Upper lobe of left lung (tissue), 4 donors: ENCODE measurements at regions not wholly inside any gene's neighbourhood (a gene's known extent, or its start where the extent isn't known, plus 50 kb on each side); places are given as distances from the start of the nearest gene placed in this dataset.

Experiments used
- EP300 ChIP-seq, 4 donors: sonication (generic); formaldehyde crosslinking; IDR thresholded peaks; one replicate each; pipeline ENCODE4 v1.5.1; 2017; ENCODE audit warnings: antibody characterized with exemption in 4 of 4, control low read depth in 2 of 4
- POLR2A ChIP-seq, 4 donors: fragments of 450-650 bp; IDR thresholded peaks; one replicate each; pipeline ENCODE4 v1.5.1; 2016 to 2017; ENCODE audit warnings: antibody characterized with exemption in 4 of 4, mild to moderate bottlenecking in 2 of 4
- POLR2AphosphoS5 ChIP-seq, 2 donors: sonication (generic); formaldehyde crosslinking; IDR thresholded peaks; one replicate each; pipeline ENCODE4 v1.5.1; 2017; ENCODE audit warnings: antibody characterized with exemption in 2 of 2
- TF ChIP-seq, protein P1 (sequence below), 6 experiments: fragments of 450-650 bp in 4 of 6; fragments of 200-600 bp in 2 of 6; sonication (generic) in 2 of 6; IDR thresholded peaks; one replicate each; pipeline ENCODE4 v1.5.1; 2016 to 2019; ENCODE audit warnings: antibody characterized with exemption in 6 of 6

DNA sequence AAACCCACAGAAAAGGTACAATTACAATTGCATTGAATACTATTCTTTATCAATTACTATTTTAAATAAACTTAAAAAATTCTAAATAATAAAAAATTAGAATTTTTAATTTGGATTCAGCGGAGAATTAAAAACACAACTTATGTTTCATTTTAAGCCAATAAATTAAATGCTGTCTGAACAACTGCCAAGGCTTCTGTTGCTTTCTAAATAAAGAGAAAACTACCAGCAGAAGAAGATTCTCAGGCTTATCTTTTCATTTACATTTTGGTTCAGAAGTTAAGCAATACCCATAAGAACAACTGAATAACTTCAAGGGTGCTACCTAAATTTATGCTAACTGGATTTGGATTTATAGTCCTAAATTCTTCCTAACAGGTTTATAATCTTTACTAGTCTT is 150.0 kb upstream of the FTMT start:
- TF ChIP-seq POLR2AphosphoS5 (IDR thresholded peaks at IDR 0.05) (no peak), POLR2A (IDR thresholded peaks at IDR 0.05) (no peak), EP300 (IDR thresholded peaks at IDR 0.05) (no peak)
- TF ChIP-seq, protein P1, sequence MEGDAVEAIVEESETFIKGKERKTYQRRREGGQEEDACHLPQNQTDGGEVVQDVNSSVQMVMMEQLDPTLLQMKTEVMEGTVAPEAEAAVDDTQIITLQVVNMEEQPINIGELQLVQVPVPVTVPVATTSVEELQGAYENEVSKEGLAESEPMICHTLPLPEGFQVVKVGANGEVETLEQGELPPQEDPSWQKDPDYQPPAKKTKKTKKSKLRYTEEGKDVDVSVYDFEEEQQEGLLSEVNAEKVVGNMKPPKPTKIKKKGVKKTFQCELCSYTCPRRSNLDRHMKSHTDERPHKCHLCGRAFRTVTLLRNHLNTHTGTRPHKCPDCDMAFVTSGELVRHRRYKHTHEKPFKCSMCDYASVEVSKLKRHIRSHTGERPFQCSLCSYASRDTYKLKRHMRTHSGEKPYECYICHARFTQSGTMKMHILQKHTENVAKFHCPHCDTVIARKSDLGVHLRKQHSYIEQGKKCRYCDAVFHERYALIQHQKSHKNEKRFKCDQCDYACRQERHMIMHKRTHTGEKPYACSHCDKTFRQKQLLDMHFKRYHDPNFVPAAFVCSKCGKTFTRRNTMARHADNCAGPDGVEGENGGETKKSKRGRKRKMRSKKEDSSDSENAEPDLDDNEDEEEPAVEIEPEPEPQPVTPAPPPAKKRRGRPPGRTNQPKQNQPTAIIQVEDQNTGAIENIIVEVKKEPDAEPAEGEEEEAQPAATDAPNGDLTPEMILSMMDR (IDR thresholded peaks at IDR 0.05) = no peak
